Coronary artery (tissue), 2 donors: ENCODE measurements at regions not wholly inside any gene's neighbourhood (a gene's known extent, or its start where the extent isn't known, plus 50 kb on each side); places are given as distances from the start of the nearest gene placed in this dataset.

Experiments used
- DNase-seq: peaks from one replicate; pipeline ENCODE4 v3.0.0-alpha.2; 2017; ENCODE audit warnings: low spot score
- H3K27ac ChIP-seq, 2 donors: fragments of 200-600 bp; sonication (generic); one replicate each; pipeline ENCODE4 v1.5.1; 2016 to 2019
- H3K4me3 ChIP-seq: fragments of 200-600 bp; sonication (generic); 2 replicates; pipeline ENCODE4 v1.5.1; 2016; ENCODE audit warnings: mild to moderate bottlenecking, moderate library complexity
- CTCF ChIP-seq: fragments of 200-600 bp; sonication (generic); IDR thresholded peaks from one replicate; pipeline ENCODE4 v1.5.1; 2019; ENCODE audit warnings: antibody characterized with exemption

- Histone ChIP-seq H3K4me3 (no peak overlapping the region), H3K27ac (no peak overlapping the region)
- no peak for TF ChIP-seq CTCF
- DNase-seq, result no peak
Observed at GRCh38 chr17:72004611-72005331, 116.0 kb upstream of the SOX9 start.

GRCh38 chr17:72005332-72006163 is 115.3 kb upstream of the SOX9 start:
- H3K4me3 ChIP-seq, result no peak overlapping the region
- no peak for DNase-seq
- no peak overlapping the region for H3K27ac ChIP-seq
- no peak for TF ChIP-seq CTCF

GRCh38 chr17:72008236-72008876 is 112.5 kb upstream of the SOX9 start:
- no peak for DNase-seq
- Histone ChIP-seq H3K27ac (no peak overlapping the region), H3K4me3 (no peak overlapping the region)
- no peak for TF ChIP-seq CTCF

GRCh38 chr17:72011561-72011960 is 109.3 kb upstream of the SOX9 start:
- DNase-seq, result no peak
- H3K27ac ChIP-seq, result no peak overlapping the region
- TF ChIP-seq CTCF, result no peak
- H3K4me3 ChIP-seq, result no peak overlapping the region

- no peak for TF ChIP-seq CTCF
- no peak overlapping the region for H3K27ac ChIP-seq
- DNase-seq, result no peak
- H3K4me3 ChIP-seq, result no peak overlapping the region
Observed at GRCh38 chr17:72021417-72022041, 99.3 kb upstream of the SOX9 start.

- no peak for DNase-seq
- H3K27ac ChIP-seq, result no peak overlapping the region
- TF ChIP-seq CTCF, result no peak
- H3K4me3 ChIP-seq, result no peak overlapping the region
Observed at GRCh38 chr17:72022328-72023275, 98.2 kb upstream of the SOX9 start.
